Keratinocyte (primary cell): ENCODE measurements at regions not wholly inside any gene's neighbourhood (a gene's known extent, or its start where the extent isn't known, plus 50 kb on each side); places are given as distances from the start of the nearest gene placed in this dataset.

Experiments
- DNase-seq: peaks from one replicate; pipeline ENCODE4 v3.0.0-alpha.2; 2011; ENCODE audit warnings: low read depth, missing footprints, low spot score
- FAIRE-seq: peaks from 2 replicates; lab custom pipeline; 2011; peaks lifted over from hg19 to GRCh38; lab: Jason Lieb, UNC
- H2AFZ ChIP-seq: 2 replicates; pipeline ENCODE4 v1.6.0; 2012; ENCODE audit warnings: low read length, control low read depth, inconsistent platforms; ENCODE audit not compliant: control insufficient read depth
- H3K27ac ChIP-seq: 2 replicates; pipeline ENCODE4 v1.5.1; 2011; ENCODE audit warnings: low read length; ENCODE audit not compliant: control insufficient read depth, insufficient read depth
- H3K27me3 ChIP-seq: 3 replicates; pipeline ENCODE4 v1.6.0; 2011; ENCODE audit warnings: low read length; ENCODE audit not compliant: control insufficient read depth, insufficient read depth; ENCODE audit errors: extremely low read depth
- H3K36me3 ChIP-seq, 2 experiments: 2 replicates in 1 of 2; 3 replicates in 1 of 2; pipeline ENCODE4 v1.5.1; 2011; ENCODE audit warnings: low read length in 2 of 2, mild to moderate bottlenecking in 1 of 2; ENCODE audit not compliant: control insufficient read depth in 2 of 2, insufficient read depth in 2 of 2; ENCODE audit errors: extremely low read depth in 1 of 2
- H3K4me1 ChIP-seq: 3 replicates; pipeline ENCODE4 v1.5.1; 2011; ENCODE audit warnings: low read length; ENCODE audit not compliant: control insufficient read depth, insufficient read depth; ENCODE audit errors: extremely low read depth
- H3K4me2 ChIP-seq: 3 replicates; pipeline ENCODE4 v1.6.0; 2011; ENCODE audit warnings: low read depth, low read length; ENCODE audit not compliant: control insufficient read depth, insufficient read depth; ENCODE audit errors: extremely low read depth
- H3K4me3 ChIP-seq, 3 experiments: fragments of 200-600 bp in 1 of 3; sonication (generic) in 1 of 3; 2 replicates in 2 of 3; 3 replicates in 1 of 3; pipeline ENCODE4 v1.5.1; 2011 to 2016; ENCODE audit warnings: low read length in 3 of 3, mild to moderate bottlenecking in 3 of 3, control low read depth in 2 of 3, inconsistent platforms in 1 of 3, low read depth in 1 of 3, mixed read lengths in 1 of 3, mixed run types in 1 of 3, moderate library complexity in 1 of 3; ENCODE audit not compliant: control insufficient read depth in 2 of 3, insufficient read depth in 2 of 3; ENCODE audit errors: extremely low read depth in 1 of 3
- H3K79me2 ChIP-seq: 2 replicates; pipeline ENCODE4 v1.6.0; 2012; ENCODE audit warnings: low read length; ENCODE audit not compliant: control insufficient read depth, insufficient read depth
- H3K9ac ChIP-seq: 3 replicates; pipeline ENCODE4 v1.6.0; 2011; ENCODE audit warnings: low read length; ENCODE audit not compliant: control insufficient read depth, insufficient read depth; ENCODE audit errors: extremely low read depth
- H3K9me1 ChIP-seq: 3 replicates; pipeline ENCODE4 v1.6.0; 2011; ENCODE audit warnings: low read length; ENCODE audit not compliant: control insufficient read depth, insufficient read depth; ENCODE audit errors: extremely low read depth
- H3K9me3 ChIP-seq: 2 replicates; pipeline ENCODE4 v1.5.1; 2012; ENCODE audit warnings: low read depth, low read length; ENCODE audit not compliant: control insufficient read depth
- H4K20me1 ChIP-seq: 3 replicates; pipeline ENCODE4 v1.6.0; 2011; ENCODE audit warnings: low read length; ENCODE audit not compliant: control insufficient read depth, insufficient read depth; ENCODE audit errors: extremely low read depth
- CTCF ChIP-seq, 3 experiments: IDR thresholded peaks in 1 of 3; conservative IDR thresholded peaks in 1 of 3; optimal IDR thresholded peaks in 1 of 3; 2 replicates in 2 of 3; 3 replicates in 1 of 3; pipeline versions ENCODE3 to v1.5.1; 2011; ENCODE audit warnings: low read length in 3 of 3, mild to moderate bottlenecking in 3 of 3, moderate library complexity in 2 of 3, control low read depth in 1 of 3, inconsistent platforms in 1 of 3; ENCODE audit not compliant: insufficient read depth in 2 of 3; ENCODE audit errors: extremely low read depth in 1 of 3
- EZH2 ChIP-seq: IDR thresholded peaks from one replicate; pipeline ENCODE4 v1.6.1; 2012; ENCODE audit warnings: inconsistent platforms, mild to moderate bottlenecking, low read length, moderate library complexity
- dilution Hi-C: fragments of 300-500 bp; cut with MboI; formaldehyde crosslinking; loops from one replicate; pipeline ENCODE4 v1.7.0; 2020; ENCODE audit warnings: low sequenced_read_pairs; ENCODE audit not compliant: extremely low pct_ligation_motif_present

GRCh38 chr1:173388352-173388751, 88.8 kb upstream of the PRDX6 start:
- H3K9ac ChIP-seq = no peak overlapping the region
- no peaks in the 10 kb centered on the region for H3K79me2 ChIP-seq
- no peaks in the 10 kb centered on the region for H3K36me3 ChIP-seq
- TF ChIP-seq EZH2 = no peak
- no peak for TF ChIP-seq CTCF (optimal IDR thresholded peaks at IDR 0.05 in 1 of 3, IDR thresholded peaks at IDR 0.05 in 1 of 3, conservative IDR thresholded peaks at IDR 0.05 in 1 of 3; ENCODE audit: extremely low read depth in 1 of 3, insufficient read depth in 2 of 3, low read length in 3 of 3)
- no peak for DNase-seq
- H3K4me1 ChIP-seq = peaks cover 9% of the 10 kb centered on the region
- no peaks in the 10 kb centered on the region for H3K9me1 ChIP-seq
- no peak overlapping the region for H3K4me3 ChIP-seq
- no peaks in the 10 kb centered on the region for H3K9me3 ChIP-seq
- H3K27ac ChIP-seq = no peak overlapping the region
- H3K27me3 ChIP-seq = no peaks in the 10 kb centered on the region
- dilution Hi-C loops = no loop called here
- H2AFZ ChIP-seq = no peak overlapping the region
- H3K4me2 ChIP-seq = no peak overlapping the region
- no peaks in the 10 kb centered on the region for H4K20me1 ChIP-seq
- FAIRE-seq = no peak

GRCh38 chr1:173392895-173393658, 84.1 kb upstream of the PRDX6 start:
- Histone ChIP-seq H3K9ac (no peak overlapping the region), H4K20me1 (no peaks in the 10 kb centered on the region), H3K4me3 (no peak overlapping the region), H3K79me2 (no peaks in the 10 kb centered on the region), H3K9me1 (no peaks in the 10 kb centered on the region), H3K4me1 (peaks cover 12% of the 10 kb centered on the region), H3K4me2 (peak overlapping the region; percentile 36), H3K27ac (no peak overlapping the region), H3K9me3 (no peaks in the 10 kb centered on the region), H2AFZ (peak overlapping the region; percentile 61), H3K27me3 (no peaks in the 10 kb centered on the region), H3K36me3 (no peaks in the 10 kb centered on the region)
- TF ChIP-seq CTCF (optimal IDR thresholded peaks at IDR 0.05 in 1 of 3, IDR thresholded peaks at IDR 0.05 in 1 of 3, conservative IDR thresholded peaks at IDR 0.05 in 1 of 3; ENCODE audit: extremely low read depth in 1 of 3, insufficient read depth in 2 of 3, low read length in 3 of 3) (no peak), EZH2 (no peak)
- DNase-seq (no peak), FAIRE-seq (peak; percentile 99)
- dilution Hi-C loops = no loop called here
